Stimulated activated CD4-positive, alpha-beta T cell treated with anti-CD3 and anti-CD28 coated beads, Interleukin-15, amount 100 ng/mL, for 24 hours (primary cell): ENCODE measurements at regions not wholly inside any gene's neighbourhood (a gene's known extent, or its start where the extent isn't known, plus 50 kb on each side); places are given as distances from the start of the nearest gene placed in this dataset.
"Not testable (repeated sequence)": the region's sequence is repeated elsewhere in the genome, so short reads cannot be mapped to it uniquely, and the experiment has no call there.

Experiments used
- DNase-seq: peaks from one replicate; pipeline ENCODE4 v3.0.0-alpha.2; 2020

DNA sequence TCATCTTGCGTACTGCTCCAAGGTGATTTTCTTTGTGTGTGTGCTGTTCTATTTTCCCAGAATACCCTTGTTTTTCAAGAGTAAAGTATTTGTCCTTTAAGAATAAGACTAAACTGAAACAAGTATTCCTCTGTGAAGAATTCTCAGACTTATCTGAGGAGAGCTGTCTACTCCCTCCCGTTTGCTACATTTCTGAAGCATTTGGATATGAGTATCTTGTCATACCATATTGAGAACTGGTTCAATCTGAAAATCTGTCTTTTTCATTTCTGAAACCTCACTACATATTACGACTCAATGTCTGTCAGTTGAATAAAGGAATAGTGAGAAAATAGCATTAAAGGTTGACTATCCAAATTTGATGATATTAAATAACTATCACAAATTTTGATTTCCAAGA, 159.4 kb downstream of the PMAIP1 start:
- DNase-seq, result no peak

DNA sequence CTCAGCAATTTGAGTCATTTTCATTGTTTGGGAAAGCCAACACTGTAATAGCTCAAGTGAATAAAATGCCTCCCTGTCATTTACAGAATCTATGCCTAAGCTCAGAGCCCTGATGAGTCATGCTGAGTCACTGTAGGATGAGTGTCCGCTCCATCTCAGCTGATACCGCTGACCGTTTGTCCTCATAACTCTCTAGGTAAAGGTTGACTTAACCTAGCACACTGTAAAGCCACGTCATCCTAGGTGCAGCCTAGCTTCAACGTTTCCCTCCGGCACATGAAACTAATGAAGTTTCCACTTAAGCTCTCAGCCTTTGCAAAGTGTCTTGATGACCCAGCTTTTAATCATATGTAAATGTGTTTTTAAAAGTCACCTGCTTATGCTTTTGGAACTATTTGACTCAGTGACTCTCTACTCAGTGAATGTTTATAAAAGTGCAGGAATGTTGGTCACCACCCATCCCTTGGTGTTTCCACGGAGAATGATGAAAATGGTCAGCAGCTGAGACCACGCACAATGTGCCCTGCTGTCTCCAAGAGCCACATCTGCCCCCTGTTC, 154.0 kb downstream of the PMAIP1 start:
- DNase-seq, result no peak

DNA sequence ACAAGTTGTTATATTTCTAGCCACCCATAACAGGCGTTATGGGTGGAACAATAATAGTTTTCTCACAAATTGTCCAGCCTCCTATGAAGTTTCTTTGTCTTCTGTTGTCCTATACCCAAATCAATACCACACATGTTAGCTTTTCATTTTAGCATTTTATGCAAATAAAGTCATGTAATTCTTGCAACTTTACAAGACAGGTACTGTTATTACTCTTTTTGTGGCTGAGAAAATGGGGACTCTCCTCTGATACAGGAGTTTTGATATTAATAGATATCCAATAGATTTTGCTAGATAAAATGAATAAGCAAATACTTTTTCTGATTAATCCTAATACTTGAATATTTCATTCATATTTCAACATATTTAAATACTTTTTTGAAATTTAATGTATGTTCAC, 151.0 kb downstream of the PMAIP1 start:
- no peak for DNase-seq

DNA sequence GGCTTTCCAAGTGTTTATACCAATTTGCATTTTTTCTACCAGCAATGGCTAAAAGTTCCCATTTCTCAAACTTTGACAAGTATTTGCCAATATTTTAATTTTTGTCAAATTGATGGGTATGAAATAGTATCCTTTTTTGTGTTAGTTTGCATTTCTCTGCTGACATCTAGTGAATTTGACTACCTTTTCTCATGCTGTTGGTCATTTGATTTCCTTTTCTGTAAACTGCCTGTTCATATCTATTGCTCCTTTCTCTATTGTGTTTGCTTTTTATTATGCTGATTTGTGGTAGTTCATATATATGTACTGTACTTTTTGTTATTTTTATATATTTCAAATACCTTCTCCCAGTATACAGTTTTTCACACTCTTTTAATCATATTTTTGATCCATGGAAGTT, 149.4 kb downstream of the PMAIP1 start:
- DNase-seq, result no peak

DNA sequence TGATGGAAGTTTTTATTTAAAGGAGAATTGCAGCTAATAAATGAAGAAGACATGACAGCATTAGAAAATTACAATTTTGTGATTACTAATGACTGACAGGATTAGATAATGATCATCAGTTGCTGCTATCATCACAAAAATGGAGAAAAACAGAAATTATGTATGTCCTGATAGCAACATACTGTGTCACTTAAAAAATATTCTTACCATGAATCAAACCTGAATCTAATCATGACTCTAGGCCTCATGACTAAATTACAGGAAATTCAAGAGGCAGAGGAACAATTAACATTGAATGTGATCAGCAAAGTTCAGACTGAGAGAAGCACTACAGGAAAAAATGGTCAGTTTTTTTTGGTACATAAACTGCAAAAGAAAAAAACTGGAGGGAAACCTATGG, 147.8 kb downstream of the PMAIP1 start:
- no peak for DNase-seq

DNA sequence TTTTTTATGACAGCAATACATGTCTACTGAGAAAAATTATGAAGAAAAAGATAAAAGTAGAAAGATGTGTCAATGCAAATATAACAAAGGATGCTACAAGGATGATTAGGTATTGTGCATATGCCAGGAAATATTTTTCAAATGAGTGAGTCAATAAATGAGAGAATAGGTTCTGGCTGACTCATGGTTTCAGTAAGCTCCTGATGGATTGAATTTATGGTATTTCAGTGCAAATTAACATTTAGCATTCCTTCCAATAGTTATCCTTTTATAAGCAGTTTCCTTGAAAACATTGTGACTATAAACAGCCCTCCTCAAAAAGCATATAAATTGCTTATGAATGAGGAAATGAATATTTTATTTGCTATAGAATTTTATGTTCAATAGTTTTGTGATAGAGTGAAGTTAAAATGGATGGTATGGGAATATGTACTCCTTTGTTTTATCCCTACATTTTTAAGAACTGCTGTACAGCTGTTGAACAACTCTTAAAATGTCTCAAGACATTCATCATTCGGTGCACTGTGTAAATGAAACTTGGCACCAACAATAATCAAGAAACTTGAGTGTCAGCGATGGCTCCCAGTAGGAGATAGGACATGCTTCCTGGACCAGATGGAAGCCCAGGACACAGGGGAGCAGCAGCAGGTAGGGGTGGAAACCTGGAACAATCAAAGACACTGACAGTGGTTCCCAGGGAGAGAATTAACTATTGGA, 144.7 kb downstream of the PMAIP1 start:
- no peak for DNase-seq

DNA sequence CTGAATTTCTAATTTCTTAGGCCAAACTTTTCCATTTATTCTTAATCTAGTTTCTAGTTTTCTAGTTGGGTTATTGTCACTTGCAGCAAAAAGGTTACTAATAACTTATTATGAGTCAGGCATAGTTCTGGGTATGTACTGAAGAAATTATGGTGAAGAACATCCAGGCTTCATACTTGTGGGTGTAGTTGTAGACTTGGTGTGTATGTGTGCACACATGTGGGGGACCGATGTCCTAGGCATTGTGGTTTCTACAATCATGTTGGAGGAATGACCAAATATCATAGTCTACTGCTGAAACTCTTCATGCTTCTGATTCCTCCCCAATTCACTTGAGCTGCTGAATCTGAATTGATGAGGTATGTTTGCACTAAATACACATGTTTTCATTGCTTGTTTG, 141.2 kb downstream of the PMAIP1 start:
- DNase-seq, result no peak

DNA sequence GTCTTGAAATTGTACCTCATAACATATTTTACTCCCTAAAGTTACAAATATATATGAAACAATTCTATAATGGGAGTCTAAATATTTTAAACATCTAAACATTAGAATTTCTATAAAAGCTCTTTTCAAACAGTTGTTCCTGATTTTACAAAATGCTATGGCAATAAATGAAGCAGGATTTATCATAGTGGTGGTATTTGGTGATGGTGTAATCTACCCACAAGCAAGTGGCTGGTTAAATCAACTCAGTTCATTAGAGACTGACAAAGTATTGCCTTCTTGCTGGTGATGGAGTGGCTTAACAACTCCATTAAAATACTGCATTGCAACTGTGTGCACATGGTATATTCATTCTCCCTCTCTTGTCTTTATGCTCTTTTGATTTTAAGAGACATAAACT, 138.9 kb downstream of the PMAIP1 start:
- DNase-seq, result no peak

DNA sequence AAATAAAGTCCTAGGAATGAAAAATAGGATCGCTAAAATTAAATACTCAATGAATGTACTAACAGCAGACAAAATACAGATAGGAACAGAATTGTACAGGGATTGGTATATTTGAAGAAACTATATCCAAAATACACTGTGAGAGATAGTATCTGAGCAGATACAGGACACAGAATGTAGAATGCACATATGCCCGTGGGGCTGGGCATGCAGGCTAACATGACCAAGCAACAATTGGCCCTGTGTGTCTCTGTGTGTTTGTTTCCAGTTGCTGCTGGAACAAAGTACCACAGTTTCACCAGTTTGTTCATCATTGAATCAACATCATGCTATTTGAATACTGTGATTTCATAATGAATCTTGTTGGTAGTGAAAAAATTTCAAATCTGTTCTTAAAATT, 127.6 kb downstream of the PMAIP1 start:
- DNase-seq, result no peak

DNA sequence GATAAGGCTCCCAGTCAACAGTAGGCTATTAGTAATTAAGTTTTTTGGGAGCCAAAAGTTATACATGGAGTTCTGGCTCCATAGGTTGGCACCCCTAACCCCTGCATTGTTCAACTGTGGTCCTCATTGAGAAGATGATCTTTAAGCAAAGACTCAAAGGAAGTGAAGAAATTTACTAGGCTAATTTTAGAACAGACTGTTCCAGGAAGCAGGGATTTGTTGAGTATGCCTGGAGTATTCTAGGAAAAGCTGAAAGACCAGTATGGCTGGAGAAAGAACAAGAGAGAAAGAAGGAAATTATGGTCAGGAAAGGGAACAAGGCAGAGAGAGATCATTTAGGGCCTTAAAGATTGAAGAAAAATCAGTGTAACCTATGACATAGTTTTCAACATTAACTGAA, 125.1 kb downstream of the PMAIP1 start:
- DNase-seq, result no peak

DNA sequence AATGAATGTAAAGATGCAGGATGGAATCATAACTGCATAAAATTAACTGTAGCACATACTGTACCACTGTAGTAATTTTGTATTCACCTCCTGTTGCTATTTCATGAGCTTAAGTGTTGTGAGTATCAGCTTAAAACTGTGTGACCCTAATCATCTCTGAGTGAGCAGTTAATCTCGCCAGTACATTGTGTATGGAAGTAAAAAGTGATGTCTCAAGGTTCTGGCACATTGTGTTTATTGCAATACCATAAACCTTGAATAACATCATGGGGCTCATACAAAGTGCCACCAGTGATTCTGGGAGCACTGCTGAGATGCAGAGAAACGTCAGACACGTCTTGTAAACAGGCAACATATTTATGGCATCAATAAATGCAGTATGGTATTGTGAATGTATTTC, 124.5 kb downstream of the PMAIP1 start:
- DNase-seq, result no peak

DNA sequence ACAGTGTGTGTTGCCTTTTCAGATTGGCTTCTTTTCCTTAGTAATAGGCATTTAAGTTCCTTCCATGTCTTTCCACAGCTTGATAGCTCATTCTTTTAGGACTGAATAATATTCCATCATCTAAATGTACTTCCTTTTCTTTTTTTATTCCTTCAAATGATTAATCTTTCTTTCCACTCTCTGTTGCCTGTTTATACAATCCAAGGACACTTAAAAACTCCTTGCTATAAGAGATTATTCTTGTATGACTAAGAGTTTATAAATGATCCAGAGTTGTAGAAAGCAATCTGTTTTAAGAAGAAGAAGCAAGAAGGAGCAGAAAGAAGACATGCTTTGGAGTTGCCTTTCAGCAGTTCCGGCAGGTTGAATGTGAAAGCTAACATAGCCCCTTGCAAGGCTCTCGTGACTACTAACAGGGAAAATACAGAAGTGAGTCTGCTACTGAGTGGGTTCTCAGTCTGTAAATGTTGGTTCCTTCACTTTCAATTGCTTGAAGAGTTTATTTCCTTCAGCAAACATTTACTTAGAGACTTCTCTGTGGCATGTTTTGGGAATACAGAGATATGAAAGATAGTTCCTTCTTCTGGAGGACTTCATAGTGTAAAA, 123.0 kb downstream of the PMAIP1 start:
- no peak for DNase-seq

DNA sequence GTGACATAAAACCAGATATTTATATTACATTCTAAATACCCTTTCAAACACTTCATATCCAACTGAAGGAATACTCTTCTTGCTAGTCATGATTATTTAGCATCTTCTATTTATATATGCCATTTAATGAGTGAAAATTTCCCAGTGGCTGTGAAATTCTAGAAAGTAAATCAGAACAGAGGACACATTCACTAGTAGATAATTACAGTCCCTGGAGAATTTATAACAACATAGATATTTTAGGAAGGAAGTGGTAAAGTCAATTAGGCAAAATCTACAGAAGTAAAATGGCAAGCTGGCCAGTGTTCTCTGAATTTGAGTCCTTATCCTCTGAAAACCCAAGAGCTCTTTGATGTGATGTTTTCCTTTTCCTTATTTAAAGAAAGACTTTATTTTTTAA, 121.8 kb downstream of the PMAIP1 start:
- DNase-seq, result no peak

DNA sequence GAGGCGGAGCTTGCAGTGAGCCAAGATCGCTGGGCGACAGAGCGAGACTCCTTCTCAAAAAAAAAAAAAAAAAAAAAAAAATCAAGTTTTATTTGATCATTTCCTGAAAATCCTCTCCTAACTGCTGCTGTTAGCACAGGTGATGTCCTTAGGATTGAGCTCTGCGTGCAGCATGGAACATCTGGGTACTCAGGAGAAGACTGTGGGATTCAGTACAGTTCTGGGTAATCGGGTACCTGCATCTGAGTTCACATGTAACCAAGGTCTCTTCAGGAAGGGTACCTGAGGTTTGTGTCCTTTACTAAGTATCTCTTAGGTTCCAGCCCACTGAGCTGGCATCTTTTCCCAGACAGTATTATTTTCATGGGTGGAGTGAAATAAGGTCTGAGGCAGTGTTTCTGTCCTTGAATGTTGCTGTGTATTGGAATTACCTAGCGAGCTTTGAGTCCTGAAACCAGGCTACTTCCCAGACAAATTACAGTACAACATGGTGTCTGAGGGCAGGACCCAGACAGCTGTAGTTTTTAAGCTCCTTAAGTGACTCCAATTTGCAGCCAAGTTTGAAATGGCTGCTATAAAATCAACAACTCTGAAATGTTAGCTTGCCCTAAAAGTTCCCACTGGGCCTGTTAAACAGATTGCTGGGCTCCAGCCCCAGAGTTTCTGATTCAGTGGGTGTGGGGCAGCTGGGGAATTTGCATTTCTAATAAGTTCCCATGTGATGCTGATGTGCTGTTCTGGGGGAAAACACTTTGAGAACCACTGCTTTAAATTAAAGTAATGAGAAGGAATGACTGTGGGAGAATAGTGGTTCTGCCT, 120.5 kb downstream of the PMAIP1 start:
- DNase-seq, result no peak

DNA sequence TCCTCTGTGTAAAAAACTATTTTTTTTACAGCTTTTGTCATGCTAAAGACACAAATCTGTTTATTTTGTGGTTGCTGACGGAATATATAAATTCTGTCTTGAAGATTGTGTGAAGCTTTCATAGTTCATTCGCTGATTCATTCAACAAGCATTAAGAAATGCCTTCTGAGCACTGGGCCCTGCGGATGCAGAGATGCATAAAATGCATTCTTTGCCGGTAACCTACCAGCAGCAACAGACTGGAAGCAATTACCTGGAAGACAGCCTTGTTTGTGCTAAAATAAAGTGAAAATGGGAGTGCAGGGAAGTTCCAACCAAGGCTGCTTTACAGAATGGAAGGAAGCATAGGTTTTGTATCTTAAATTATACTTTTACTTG, 119.7 kb downstream of the PMAIP1 start:
- DNase-seq, result no peak

DNA sequence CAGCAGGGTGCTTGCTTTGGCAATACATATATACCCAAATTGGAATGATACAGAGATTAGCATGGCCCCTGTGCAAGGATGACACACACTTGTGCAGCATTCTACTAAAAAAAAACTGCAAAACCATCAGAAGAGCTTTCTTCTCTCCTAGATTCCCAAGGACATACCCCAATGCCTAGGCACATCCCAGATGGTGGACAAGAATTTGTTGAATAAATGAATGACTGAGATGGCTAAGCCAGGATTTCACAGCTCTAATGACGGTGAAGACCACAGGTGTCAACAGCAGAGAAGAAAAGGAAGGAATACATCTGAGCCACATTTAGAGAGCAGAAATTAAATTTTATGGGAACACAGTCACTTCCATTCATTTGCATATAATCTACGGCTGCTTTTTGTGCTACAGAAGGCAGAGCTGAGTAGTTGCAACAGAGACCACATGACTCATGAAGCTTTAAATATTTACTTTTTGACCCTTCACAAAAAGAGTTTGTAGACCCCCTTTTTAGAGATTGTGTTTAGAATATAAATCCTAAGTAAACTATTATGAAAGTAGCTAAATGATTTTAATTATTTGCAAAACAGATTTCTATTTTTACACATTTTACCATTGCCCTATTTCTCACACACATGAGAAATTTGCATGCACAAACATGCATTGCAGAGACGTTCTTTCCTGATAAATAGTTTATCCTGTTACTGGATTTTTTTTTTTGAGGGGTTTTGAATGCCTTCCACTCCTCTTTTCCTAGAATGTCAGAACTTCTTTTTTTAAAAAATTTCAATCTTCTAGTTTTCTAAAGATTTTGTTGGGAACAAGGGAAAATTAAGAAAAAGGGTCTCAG, 119.0 kb downstream of the PMAIP1 start:
- DNase-seq, result no peak

DNA sequence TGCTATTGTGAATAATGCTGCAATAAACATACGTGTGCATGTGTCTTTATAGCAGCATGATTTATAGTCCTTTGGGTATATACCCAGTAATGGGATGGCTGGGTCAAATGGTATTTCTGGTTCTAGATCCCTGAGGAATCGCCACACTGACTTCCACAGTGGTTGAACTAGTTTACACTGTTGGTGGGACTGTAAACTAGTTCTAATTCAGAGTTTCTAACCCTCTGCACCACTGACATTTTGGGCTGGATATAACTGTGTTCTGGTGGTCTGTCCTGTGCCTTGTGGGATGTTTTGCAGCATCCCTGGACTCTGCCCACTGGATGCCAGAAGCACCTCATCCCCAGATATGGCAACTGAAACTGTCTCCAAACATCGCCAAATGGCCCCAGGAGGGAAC, 118.3 kb downstream of the PMAIP1 start:
- DNase-seq, result not testable (repeated sequence)

DNA sequence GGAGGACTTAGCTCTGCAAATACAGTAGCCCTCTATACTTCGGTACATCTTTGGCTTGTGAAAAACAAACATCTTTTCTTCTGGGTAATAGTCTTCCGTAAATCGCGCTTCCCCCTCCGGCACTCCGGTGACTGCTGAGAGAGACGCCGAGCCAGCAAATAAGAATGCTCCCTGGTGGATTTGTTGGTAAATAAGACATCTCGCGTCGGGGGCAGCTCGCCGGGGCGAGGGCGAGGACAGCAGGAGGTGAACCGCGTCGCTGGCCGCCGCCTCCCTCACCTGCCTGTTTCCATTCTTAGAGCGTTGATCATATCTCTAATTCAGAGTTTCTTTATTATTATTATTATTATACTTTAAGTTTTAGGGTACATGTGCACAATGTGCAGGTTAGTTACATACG, 117.6 kb downstream of the PMAIP1 start:
- DNase-seq, result no peak

DNA sequence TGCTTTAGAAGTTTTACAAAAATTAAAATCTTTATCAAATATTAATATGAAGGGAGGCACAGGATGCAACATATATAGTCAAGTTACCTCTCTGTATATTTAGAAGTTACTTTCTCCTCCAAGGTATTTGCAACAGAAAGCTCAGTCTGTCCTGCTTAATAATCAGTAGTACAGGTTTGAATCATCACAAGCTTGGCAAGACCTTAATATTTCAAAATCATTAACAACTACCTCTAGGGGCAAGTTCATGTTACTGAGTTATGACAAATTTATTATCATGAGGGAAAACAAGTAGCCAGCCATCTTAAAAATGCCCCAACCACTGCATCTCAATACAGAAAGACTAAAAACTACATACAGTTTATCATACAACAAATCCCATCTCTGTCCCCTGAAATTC, 116.0 kb downstream of the PMAIP1 start:
- not testable (repeated sequence) for DNase-seq

DNA sequence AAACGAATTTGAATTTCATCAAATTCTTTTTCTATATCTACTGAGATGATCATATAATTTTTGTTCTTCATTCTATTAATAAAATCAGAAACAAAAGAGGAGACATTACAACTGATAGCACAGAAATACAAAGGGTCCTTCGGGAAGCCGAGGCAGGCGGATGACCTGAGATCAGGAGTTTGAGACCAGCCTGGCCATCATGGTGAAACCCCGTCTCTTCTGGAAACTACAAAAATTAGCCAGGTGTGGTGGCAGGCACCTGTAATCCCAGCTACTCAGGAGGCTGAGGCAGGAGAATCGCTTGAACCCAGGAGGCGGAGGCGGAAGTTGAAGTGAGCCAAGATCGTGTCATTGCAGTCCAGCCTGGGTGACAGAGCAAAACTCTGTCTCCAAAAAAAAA, 113.4 kb downstream of the PMAIP1 start:
- not testable (repeated sequence) for DNase-seq

DNA sequence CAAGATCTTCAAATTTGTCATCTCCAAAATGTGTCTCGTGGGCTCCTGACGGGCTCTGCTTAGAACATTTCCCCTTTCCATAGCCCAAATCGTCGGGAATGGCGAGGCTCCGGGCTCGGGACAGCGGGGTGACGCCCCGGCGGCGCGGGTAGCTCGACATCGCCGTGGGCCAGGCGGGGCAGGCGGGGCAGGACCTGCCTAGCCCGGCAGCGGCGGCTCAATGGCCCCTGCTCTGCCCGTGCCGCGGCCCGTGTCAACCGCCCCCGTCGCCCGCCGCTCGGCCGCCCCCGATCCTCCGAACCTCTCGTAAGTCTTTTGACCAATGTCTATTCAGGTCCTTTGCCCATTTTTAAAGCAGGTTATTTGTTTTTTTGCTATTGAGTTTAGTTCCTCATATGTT, 111.2 kb downstream of the PMAIP1 start:
- DNase-seq, result no peak

DNA sequence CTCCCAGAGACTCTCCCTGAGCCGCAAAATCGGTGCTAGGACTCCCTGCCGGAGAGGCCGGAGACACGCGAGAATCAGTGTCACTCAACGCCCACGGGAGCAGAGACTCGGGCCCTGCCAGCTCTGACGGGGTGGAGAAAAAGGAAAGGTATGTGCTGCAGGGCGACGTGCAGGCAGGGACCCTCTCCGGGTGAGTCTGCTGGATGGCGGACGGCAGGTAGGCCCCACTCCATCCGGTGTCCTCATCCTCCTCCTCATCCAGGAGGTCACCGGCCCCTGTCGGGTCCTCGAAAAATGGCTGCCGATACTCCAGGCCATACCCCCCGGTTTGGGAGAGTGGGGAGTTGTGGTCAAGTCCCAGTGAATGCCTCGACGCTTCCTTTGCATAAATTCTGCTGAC, 110.7 kb downstream of the PMAIP1 start:
- no peak for DNase-seq

DNA sequence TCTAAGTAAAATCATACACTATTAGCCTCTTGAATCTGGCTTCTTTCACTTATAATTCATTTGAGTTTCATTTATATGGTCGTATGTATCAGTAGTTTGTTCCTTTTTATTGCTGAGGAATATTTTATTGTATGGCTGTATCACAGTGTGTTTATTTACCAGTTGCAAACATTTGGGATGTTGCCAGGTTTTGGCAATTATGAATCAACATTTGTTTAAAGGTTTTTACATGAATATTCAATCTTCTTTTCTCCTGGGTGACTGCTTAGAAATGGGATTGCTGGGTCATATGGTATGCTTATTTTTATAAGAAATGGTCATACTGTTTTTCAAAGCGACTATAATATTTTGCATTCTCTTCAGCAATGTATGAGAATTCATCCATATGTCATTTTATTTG, 107.9 kb downstream of the PMAIP1 start:
- no peak for DNase-seq
